HCT116 (cell line): ENCODE measurements at regions not wholly inside any gene's neighbourhood (a gene's known extent, or its start where the extent isn't known, plus 50 kb on each side); places are given as distances from the start of the nearest gene placed in this dataset.

ENCODE experiments used
- EGR1 ChIP-seq: IDR thresholded peaks from 2 replicates; pipeline ENCODE4 v1.6.1; 2012; ENCODE audit warnings: low read depth
- EZH2 ChIP-seq: fragments of 200-600 bp; sonication (generic); IDR thresholded peaks from 2 replicates; pipeline ENCODE4 v1.6.1; 2017; ENCODE audit warnings: antibody characterized with exemption, mixed run types
- EZH2phosphoT487 ChIP-seq: fragments of 200-600 bp; IDR thresholded peaks from 2 replicates; pipeline ENCODE4 v1.6.1; 2018; ENCODE audit warnings: antibody characterized with exemption, borderline replicate concordance
- JUND ChIP-seq: IDR thresholded peaks from 2 replicates; pipeline ENCODE4 v1.6.1; 2012
- POLR2A ChIP-seq: IDR thresholded peaks from 2 replicates; pipeline ENCODE4 v1.7.0; 2011; ENCODE audit warnings: borderline replicate concordance; ENCODE audit not compliant: insufficient read depth, insufficient read length; ENCODE audit errors: extremely low read depth
- POLR2AphosphoS5 ChIP-seq: IDR thresholded peaks from 2 replicates; pipeline ENCODE4 v1.6.1; 2011; ENCODE audit warnings: mild to moderate bottlenecking, low read depth, low read length, moderate library complexity
- SP1 ChIP-seq: IDR thresholded peaks from 2 replicates; pipeline ENCODE4 v1.6.1; 2012; ENCODE audit warnings: low read depth
- YY1 ChIP-seq: IDR thresholded peaks from 2 replicates; pipeline ENCODE4 v1.6.1; 2011; ENCODE audit warnings: low read length, low read depth, moderate library complexity, mild to moderate bottlenecking; ENCODE audit not compliant: insufficient replicate concordance; ENCODE audit errors: extremely low read depth
- ZFX ChIP-seq: fragments of 450-650 bp; IDR thresholded peaks from 2 replicates; pipeline ENCODE4 v1.6.1; 2017
- TF ChIP-seq, protein P1 (sequence below), 3 experiments: fragments of 200-600 bp in 1 of 3; sonication (generic) in 1 of 3; IDR thresholded peaks in 2 of 3; conservative IDR thresholded peaks in 1 of 3; 2 replicates each; pipeline ENCODE4 v1.5.1; 2012 to 2017; ENCODE audit warnings: low read depth in 2 of 3, low read length in 2 of 3, antibody characterized with exemption in 1 of 3, borderline replicate concordance in 1 of 3, control low read depth in 1 of 3, mild to moderate bottlenecking in 1 of 3, mixed read lengths in 1 of 3, mixed run types in 1 of 3, moderate library complexity in 1 of 3; ENCODE audit not compliant: insufficient read depth in 1 of 3
- TF ChIP-seq, protein P2 (sequence below): IDR thresholded peaks from 2 replicates; pipeline ENCODE4 v1.6.1; 2012
- TF ChIP-seq, protein P3 (sequence below): IDR thresholded peaks from 2 replicates; pipeline ENCODE4 v1.6.1; 2011; ENCODE audit warnings: mild to moderate bottlenecking, low read length, moderate library complexity; ENCODE audit not compliant: insufficient replicate concordance; ENCODE audit errors: extremely low read depth
- TF ChIP-seq, protein P4 (sequence below): IDR thresholded peaks from 2 replicates; pipeline ENCODE4 v1.6.1; 2012; ENCODE audit warnings: low read depth

DNA sequence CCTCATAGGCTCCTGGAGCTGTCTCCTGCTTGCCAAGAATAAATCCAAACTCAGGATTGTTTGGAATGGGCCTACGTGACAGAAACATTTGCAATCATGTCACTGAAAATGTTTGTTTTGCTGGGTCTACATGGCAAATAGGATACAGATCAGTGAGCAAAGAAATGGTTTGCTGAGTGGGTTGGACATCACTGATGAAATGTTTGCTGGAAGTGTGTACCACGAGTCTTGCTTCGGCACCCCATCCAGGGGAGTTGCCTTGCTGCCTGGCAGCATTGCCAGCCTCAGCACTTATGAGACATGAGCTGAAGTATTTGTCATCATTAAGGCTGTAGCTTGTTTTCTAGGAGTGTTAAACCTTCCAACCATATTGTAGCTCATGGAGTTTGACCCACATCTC lies 213.3 kb upstream of the CFAP20DC start:
- TF ChIP-seq, protein P1, sequence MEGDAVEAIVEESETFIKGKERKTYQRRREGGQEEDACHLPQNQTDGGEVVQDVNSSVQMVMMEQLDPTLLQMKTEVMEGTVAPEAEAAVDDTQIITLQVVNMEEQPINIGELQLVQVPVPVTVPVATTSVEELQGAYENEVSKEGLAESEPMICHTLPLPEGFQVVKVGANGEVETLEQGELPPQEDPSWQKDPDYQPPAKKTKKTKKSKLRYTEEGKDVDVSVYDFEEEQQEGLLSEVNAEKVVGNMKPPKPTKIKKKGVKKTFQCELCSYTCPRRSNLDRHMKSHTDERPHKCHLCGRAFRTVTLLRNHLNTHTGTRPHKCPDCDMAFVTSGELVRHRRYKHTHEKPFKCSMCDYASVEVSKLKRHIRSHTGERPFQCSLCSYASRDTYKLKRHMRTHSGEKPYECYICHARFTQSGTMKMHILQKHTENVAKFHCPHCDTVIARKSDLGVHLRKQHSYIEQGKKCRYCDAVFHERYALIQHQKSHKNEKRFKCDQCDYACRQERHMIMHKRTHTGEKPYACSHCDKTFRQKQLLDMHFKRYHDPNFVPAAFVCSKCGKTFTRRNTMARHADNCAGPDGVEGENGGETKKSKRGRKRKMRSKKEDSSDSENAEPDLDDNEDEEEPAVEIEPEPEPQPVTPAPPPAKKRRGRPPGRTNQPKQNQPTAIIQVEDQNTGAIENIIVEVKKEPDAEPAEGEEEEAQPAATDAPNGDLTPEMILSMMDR (IDR thresholded peaks at IDR 0.05 in 2 of 3, conservative IDR thresholded peaks at IDR 0.05 in 1 of 3; ENCODE audit: borderline replicate concordance in 1 of 3, insufficient read depth in 1 of 3, low read depth in 2 of 3, low read length in 2 of 3) = no peak
- TF ChIP-seq, protein P2, sequence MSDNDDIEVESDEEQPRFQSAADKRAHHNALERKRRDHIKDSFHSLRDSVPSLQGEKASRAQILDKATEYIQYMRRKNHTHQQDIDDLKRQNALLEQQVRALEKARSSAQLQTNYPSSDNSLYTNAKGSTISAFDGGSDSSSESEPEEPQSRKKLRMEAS = no peak
- TF ChIP-seq EZH2 (no peak), POLR2AphosphoS5 (no peak), POLR2A (no peak), ZFX (no peak), EGR1 (no peak), EZH2phosphoT487 (no peak), YY1 (no peak), JUND (no peak), SP1 (no peak)
- TF ChIP-seq, protein P3, sequence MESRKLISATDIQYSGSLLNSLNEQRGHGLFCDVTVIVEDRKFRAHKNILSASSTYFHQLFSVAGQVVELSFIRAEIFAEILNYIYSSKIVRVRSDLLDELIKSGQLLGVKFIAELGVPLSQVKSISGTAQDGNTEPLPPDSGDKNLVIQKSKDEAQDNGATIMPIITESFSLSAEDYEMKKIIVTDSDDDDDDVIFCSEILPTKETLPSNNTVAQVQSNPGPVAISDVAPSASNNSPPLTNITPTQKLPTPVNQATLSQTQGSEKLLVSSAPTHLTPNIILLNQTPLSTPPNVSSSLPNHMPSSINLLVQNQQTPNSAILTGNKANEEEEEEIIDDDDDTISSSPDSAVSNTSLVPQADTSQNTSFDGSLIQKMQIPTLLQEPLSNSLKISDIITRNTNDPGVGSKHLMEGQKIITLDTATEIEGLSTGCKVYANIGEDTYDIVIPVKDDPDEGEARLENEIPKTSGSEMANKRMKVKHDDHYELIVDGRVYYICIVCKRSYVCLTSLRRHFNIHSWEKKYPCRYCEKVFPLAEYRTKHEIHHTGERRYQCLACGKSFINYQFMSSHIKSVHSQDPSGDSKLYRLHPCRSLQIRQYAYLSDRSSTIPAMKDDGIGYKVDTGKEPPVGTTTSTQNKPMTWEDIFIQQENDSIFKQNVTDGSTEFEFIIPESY = no peak
- TF ChIP-seq, protein P4, sequence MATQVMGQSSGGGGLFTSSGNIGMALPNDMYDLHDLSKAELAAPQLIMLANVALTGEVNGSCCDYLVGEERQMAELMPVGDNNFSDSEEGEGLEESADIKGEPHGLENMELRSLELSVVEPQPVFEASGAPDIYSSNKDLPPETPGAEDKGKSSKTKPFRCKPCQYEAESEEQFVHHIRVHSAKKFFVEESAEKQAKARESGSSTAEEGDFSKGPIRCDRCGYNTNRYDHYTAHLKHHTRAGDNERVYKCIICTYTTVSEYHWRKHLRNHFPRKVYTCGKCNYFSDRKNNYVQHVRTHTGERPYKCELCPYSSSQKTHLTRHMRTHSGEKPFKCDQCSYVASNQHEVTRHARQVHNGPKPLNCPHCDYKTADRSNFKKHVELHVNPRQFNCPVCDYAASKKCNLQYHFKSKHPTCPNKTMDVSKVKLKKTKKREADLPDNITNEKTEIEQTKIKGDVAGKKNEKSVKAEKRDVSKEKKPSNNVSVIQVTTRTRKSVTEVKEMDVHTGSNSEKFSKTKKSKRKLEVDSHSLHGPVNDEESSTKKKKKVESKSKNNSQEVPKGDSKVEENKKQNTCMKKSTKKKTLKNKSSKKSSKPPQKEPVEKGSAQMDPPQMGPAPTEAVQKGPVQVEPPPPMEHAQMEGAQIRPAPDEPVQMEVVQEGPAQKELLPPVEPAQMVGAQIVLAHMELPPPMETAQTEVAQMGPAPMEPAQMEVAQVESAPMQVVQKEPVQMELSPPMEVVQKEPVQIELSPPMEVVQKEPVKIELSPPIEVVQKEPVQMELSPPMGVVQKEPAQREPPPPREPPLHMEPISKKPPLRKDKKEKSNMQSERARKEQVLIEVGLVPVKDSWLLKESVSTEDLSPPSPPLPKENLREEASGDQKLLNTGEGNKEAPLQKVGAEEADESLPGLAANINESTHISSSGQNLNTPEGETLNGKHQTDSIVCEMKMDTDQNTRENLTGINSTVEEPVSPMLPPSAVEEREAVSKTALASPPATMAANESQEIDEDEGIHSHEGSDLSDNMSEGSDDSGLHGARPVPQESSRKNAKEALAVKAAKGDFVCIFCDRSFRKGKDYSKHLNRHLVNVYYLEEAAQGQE = no peak
